Loucy (cell line): ENCODE measurements at regions not wholly inside any gene's neighbourhood (a gene's known extent, or its start where the extent isn't known, plus 50 kb on each side); places are given as distances from the start of the nearest gene placed in this dataset.

Source experiments
- H2AFZ ChIP-seq: fragments of 200-600 bp; sonication (generic); 2 replicates; pipeline ENCODE4 v1.6.0; 2016; ENCODE audit warnings: antibody characterized with exemption, mild to moderate bottlenecking, low read length, moderate library complexity
- H3F3A ChIP-seq: fragments of 200-600 bp; 2 replicates; pipeline ENCODE4 v1.6.0; 2016; ENCODE audit warnings: antibody characterized with exemption, low read depth, mild to moderate bottlenecking
- H3K27me3 ChIP-seq: fragments of 200-600 bp; sonication (generic); 2 replicates; pipeline ENCODE4 v1.6.1; 2014; ENCODE audit warnings: low read length, mild to moderate bottlenecking; ENCODE audit not compliant: insufficient read depth, poor library complexity, severe bottlenecking
- H3K36me3 ChIP-seq: fragments of 200-600 bp; sonication (generic); 2 replicates; pipeline ENCODE4 v1.6.1; 2016; ENCODE audit warnings: low read length; ENCODE audit not compliant: insufficient read depth
- H3K4me1 ChIP-seq: fragments of 200-600 bp; sonication (generic); 2 replicates; pipeline ENCODE4 v1.5.1; 2014; ENCODE audit warnings: low read length, mild to moderate bottlenecking; ENCODE audit not compliant: insufficient read depth, poor library complexity, severe bottlenecking
- H3K4me2 ChIP-seq: fragments of 200-600 bp; sonication (generic); 2 replicates; pipeline ENCODE4 v1.6.0; 2014; ENCODE audit warnings: antibody characterized with exemption, low read length, low read depth, mild to moderate bottlenecking; ENCODE audit not compliant: poor library complexity, severe bottlenecking
- H3K4me3 ChIP-seq: fragments of 200-600 bp; sonication (generic); 2 replicates; pipeline ENCODE4 v1.5.1; 2014; ENCODE audit warnings: low read length, mild to moderate bottlenecking, mixed read lengths; ENCODE audit not compliant: poor library complexity, severe bottlenecking
- H3K79me2 ChIP-seq: fragments of 200-600 bp; sonication (generic); 2 replicates; pipeline ENCODE4 v1.6.1; 2014; ENCODE audit warnings: low read length; ENCODE audit not compliant: insufficient read depth
- H3K9ac ChIP-seq: fragments of 200-600 bp; sonication (generic); 2 replicates; pipeline ENCODE4 v1.6.0; 2014; ENCODE audit warnings: mild to moderate bottlenecking, low read depth, low read length, moderate library complexity; ENCODE audit not compliant: poor library complexity, severe bottlenecking
- H3K9me2 ChIP-seq: fragments of 200-600 bp; sonication (generic); replicated peaks from 2 replicates; pipeline ENCODE4 v1.6.1; 2016; ENCODE audit warnings: low read depth, low read length, mixed read lengths
- H3K9me3 ChIP-seq: fragments of 200-600 bp; sonication (generic); 2 replicates; pipeline ENCODE4 v1.6.1; 2014; ENCODE audit warnings: mild to moderate bottlenecking, antibody characterized with exemption, low read length, low read depth; ENCODE audit not compliant: insufficient read depth
- H4K20me1 ChIP-seq: fragments of 200-600 bp; sonication (generic); 2 replicates; pipeline ENCODE4 v1.6.0; 2014; ENCODE audit warnings: antibody characterized with exemption, low read length, mild to moderate bottlenecking; ENCODE audit not compliant: insufficient read depth, poor library complexity, severe bottlenecking
- EZH2phosphoT487 ChIP-seq: fragments of 200-600 bp; IDR thresholded peaks from 2 replicates; pipeline ENCODE4 v1.6.1; 2018; ENCODE audit warnings: antibody characterized with exemption, mild to moderate bottlenecking, moderate library complexity, borderline replicate concordance
- TF ChIP-seq, protein P1 (sequence below): fragments of 200-600 bp; sonication (generic); conservative IDR thresholded peaks from 2 replicates; pipeline ENCODE4 v1.5.1; 2014; ENCODE audit warnings: mild to moderate bottlenecking, antibody characterized with exemption, low read length

DNA sequence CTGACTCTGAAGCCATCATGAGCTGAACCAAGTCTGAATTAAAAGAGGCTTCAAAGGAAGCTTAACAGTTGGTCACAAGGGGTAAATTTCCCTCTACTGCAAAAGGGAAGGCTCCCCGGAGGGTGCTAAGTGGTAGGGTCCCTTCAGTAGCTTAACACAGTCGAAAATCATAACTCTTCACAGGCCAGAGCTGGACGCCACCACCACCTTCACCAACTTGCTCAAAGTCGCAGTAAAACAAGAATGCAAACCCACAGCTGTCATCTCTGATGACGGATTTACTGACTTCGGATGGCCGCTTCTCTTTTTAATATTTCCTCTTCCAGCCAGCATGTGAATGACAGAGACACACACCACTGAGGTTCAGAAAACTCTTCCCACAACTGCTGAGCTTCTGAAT is 144.7 kb upstream of the FBXL4 start:
- Histone ChIP-seq H3K4me3 (no peak overlapping the region), H3K4me2 (no peak overlapping the region), H3K36me3 (no peaks in the 10 kb centered on the region), H4K20me1 (no peaks in the 10 kb centered on the region), H3K27me3 (no peaks in the 10 kb centered on the region), H3K4me1 (no peaks in the 10 kb centered on the region), H3K79me2 (no peaks in the 10 kb centered on the region), H3K9ac (no peak overlapping the region), H3K9me2 (no peaks in the 10 kb centered on the region), H3K9me3 (no peaks in the 10 kb centered on the region), H2AFZ (no peak overlapping the region), H3F3A (no peaks in the 10 kb centered on the region)
- TF ChIP-seq, protein P1, sequence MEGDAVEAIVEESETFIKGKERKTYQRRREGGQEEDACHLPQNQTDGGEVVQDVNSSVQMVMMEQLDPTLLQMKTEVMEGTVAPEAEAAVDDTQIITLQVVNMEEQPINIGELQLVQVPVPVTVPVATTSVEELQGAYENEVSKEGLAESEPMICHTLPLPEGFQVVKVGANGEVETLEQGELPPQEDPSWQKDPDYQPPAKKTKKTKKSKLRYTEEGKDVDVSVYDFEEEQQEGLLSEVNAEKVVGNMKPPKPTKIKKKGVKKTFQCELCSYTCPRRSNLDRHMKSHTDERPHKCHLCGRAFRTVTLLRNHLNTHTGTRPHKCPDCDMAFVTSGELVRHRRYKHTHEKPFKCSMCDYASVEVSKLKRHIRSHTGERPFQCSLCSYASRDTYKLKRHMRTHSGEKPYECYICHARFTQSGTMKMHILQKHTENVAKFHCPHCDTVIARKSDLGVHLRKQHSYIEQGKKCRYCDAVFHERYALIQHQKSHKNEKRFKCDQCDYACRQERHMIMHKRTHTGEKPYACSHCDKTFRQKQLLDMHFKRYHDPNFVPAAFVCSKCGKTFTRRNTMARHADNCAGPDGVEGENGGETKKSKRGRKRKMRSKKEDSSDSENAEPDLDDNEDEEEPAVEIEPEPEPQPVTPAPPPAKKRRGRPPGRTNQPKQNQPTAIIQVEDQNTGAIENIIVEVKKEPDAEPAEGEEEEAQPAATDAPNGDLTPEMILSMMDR = no peak
- TF ChIP-seq EZH2phosphoT487 = no peak

DNA sequence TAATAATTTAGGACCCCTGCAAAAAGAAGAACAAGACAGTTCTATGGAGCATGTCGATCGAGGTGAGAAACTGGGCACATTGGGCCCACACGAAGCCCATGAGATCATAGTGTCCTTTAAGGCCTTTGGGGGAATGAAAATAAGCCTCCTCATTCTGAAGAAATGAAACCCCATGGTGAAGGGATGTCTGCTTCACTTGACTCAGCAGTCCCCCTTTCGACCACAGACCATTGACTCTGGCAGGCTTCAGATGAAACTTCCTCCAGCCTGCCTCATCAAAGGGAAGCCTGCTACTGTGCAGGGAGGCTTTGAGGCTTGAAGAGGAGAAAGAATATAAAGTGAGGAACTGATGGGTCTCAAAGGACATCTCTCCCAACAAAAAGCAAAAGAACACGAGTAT is 144.2 kb upstream of the FBXL4 start:
- TF ChIP-seq, protein P1 = no peak
- no peak for TF ChIP-seq EZH2phosphoT487
- H3K27me3 ChIP-seq = no peaks in the 10 kb centered on the region
- H3K9me3 ChIP-seq = no peaks in the 10 kb centered on the region
- H3F3A ChIP-seq = no peaks in the 10 kb centered on the region
- no peaks in the 10 kb centered on the region for H3K9me2 ChIP-seq
- H3K4me2 ChIP-seq = no peak overlapping the region
- H3K4me1 ChIP-seq = no peaks in the 10 kb centered on the region
- H3K79me2 ChIP-seq = no peaks in the 10 kb centered on the region
- no peaks in the 10 kb centered on the region for H3K36me3 ChIP-seq
- no peak overlapping the region for H3K9ac ChIP-seq
- H4K20me1 ChIP-seq = no peaks in the 10 kb centered on the region
- H2AFZ ChIP-seq = no peak overlapping the region
- no peak overlapping the region for H3K4me3 ChIP-seq

DNA sequence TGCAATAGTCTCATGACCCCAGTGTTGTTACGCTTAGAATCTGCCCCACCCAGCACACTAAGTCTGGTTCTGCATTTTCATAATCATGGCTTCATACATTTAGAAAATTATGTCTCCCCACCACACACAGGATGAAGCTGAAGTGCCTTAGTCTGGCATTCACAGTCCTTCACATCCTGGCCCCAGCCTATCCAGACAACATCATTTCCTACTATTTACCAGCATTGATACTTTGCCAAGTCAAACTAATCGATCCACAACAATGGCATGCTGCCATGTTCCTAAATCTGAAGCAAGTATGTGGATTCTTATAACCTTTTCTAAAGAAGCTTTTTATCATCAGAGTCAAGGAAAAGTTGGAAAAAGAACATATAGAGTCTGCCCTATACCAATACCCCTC is 132.4 kb upstream of the FBXL4 start:
- Histone ChIP-seq H3K9ac (no peak overlapping the region), H3K4me3 (no peak overlapping the region), H3K36me3 (no peaks in the 10 kb centered on the region)

More for the DNA sequence above, 132.4 kb upstream of the FBXL4 start:
- Histone ChIP-seq H2AFZ (no peak overlapping the region), H3K79me2 (no peaks in the 10 kb centered on the region), H3K4me2 (no peak overlapping the region), H3K9me3 (no peaks in the 10 kb centered on the region), H3K27me3 (no peaks in the 10 kb centered on the region), H3K4me1 (no peaks in the 10 kb centered on the region), H3F3A (no peaks in the 10 kb centered on the region), H3K9me2 (no peaks in the 10 kb centered on the region), H4K20me1 (no peaks in the 10 kb centered on the region)
- TF ChIP-seq, protein P1 = no peak
- no peak for TF ChIP-seq EZH2phosphoT487
